ENCODE measurements at regions not wholly inside any gene's neighbourhood (a gene's known extent, or its start where the extent isn't known, plus 50 kb on each side); places are given as distances from the start of the nearest gene placed in this dataset.
"Not testable (repeated sequence)": the region's sequence is repeated elsewhere in the genome, so short reads cannot be mapped to it uniquely, and the experiment has no call there.

DNA sequence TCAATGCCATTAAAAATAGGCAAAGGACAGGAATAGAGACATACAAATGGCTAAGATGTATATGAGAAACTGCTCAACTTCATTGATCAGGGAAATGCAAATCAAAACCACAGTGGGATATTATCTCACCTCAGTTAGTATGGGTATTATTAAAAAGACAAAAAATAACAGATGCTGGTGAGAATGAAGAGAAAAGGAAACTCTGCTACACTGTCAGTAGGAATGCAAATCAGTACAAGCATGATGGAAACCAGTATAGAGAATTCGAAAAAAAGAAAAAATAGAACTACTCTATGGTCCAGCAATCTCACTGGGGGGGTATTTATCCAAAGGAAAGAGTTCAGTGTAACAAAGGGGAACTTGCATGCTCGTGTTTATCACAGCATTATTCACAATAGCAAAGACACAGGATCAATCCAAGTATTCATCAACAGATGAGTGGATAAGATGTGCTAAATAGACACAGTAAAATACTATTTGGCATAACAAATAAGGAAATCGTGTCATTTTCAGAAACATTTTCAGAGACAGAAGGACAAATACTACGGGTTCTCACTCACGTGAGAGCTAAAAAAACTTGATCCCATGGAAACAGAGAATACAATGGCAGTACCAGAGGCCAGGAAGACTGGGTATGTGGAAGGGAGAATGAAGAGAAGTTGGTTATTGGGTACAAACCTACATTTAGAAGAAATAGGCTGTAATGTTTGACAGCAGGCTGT, 60.6 kb downstream of the CCDC74A start:
- H3K4me2 ChIP-seq, result no peak overlapping the region
- no peak for ATAC-seq
- TF ChIP-seq, protein P1, sequence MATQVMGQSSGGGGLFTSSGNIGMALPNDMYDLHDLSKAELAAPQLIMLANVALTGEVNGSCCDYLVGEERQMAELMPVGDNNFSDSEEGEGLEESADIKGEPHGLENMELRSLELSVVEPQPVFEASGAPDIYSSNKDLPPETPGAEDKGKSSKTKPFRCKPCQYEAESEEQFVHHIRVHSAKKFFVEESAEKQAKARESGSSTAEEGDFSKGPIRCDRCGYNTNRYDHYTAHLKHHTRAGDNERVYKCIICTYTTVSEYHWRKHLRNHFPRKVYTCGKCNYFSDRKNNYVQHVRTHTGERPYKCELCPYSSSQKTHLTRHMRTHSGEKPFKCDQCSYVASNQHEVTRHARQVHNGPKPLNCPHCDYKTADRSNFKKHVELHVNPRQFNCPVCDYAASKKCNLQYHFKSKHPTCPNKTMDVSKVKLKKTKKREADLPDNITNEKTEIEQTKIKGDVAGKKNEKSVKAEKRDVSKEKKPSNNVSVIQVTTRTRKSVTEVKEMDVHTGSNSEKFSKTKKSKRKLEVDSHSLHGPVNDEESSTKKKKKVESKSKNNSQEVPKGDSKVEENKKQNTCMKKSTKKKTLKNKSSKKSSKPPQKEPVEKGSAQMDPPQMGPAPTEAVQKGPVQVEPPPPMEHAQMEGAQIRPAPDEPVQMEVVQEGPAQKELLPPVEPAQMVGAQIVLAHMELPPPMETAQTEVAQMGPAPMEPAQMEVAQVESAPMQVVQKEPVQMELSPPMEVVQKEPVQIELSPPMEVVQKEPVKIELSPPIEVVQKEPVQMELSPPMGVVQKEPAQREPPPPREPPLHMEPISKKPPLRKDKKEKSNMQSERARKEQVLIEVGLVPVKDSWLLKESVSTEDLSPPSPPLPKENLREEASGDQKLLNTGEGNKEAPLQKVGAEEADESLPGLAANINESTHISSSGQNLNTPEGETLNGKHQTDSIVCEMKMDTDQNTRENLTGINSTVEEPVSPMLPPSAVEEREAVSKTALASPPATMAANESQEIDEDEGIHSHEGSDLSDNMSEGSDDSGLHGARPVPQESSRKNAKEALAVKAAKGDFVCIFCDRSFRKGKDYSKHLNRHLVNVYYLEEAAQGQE (IDR thresholded peaks at IDR 0.05), result no peak
- TF ChIP-seq JUN (IDR thresholded peaks at IDR 0.05) (no peak), FOSL2 (IDR thresholded peaks at IDR 0.05) (no peak), FOSL2 (CRISPR knock-in tag; IDR thresholded peaks at IDR 0.05) (no peak), NPAS2 (CRISPR knock-in tag; IDR thresholded peaks at IDR 0.05; ENCODE audit: borderline replicate concordance) (no peak), POLR2AphosphoS2 (conservative IDR thresholded peaks at IDR 0.05; ENCODE audit: low read length) (no peak), RAD21 (conservative IDR thresholded peaks at IDR 0.05 in 1 of 2, IDR thresholded peaks at IDR 0.05 in 1 of 2) (no peak), ESRRA (IDR thresholded peaks at IDR 0.05; ENCODE audit: borderline replicate concordance, low read length) (no peak), KDM5A (IDR thresholded peaks at IDR 0.05) (no peak)
- TF ChIP-seq, protein P2, sequence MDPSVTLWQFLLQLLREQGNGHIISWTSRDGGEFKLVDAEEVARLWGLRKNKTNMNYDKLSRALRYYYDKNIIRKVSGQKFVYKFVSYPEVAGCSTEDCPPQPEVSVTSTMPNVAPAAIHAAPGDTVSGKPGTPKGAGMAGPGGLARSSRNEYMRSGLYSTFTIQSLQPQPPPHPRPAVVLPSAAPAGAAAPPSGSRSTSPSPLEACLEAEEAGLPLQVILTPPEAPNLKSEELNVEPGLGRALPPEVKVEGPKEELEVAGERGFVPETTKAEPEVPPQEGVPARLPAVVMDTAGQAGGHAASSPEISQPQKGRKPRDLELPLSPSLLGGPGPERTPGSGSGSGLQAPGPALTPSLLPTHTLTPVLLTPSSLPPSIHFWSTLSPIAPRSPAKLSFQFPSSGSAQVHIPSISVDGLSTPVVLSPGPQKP (IDR thresholded peaks at IDR 0.05; ENCODE audit: low read depth, low read length), result no peak
- TF ChIP-seq, protein P3, sequence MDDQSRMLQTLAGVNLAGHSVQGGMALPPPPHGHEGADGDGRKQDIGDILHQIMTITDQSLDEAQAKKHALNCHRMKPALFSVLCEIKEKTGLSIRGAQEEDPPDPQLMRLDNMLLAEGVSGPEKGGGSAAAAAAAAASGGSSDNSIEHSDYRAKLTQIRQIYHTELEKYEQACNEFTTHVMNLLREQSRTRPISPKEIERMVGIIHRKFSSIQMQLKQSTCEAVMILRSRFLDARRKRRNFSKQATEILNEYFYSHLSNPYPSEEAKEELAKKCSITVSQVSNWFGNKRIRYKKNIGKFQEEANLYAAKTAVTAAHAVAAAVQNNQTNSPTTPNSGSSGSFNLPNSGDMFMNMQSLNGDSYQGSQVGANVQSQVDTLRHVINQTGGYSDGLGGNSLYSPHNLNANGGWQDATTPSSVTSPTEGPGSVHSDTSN (IDR thresholded peaks at IDR 0.05), result no peak
- TF ChIP-seq, protein P4, sequence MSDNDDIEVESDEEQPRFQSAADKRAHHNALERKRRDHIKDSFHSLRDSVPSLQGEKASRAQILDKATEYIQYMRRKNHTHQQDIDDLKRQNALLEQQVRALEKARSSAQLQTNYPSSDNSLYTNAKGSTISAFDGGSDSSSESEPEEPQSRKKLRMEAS (IDR thresholded peaks at IDR 0.05), result no peak
- WGBS (ENCODE audit: missing lambda C conversion rate), result 4% methylated on average over 5 of the region's 5 CpGs
- ChIA-PET CTCF (no interaction called here), POLR2A (no interaction called here)
- H3K27ac ChIP-seq, result no peak overlapping the region
- no peak for DNase-seq (ENCODE audit: low read depth in 1 of 2, low spot score in 1 of 2)
- no peaks in the 10 kb centered on the region for H3K4me1 ChIP-seq
- FAIRE-seq, result no peak
- no peak overlapping the region for H3K4me3 ChIP-seq
- no peaks in the 10 kb centered on the region for H3K9me3 ChIP-seq

DNA sequence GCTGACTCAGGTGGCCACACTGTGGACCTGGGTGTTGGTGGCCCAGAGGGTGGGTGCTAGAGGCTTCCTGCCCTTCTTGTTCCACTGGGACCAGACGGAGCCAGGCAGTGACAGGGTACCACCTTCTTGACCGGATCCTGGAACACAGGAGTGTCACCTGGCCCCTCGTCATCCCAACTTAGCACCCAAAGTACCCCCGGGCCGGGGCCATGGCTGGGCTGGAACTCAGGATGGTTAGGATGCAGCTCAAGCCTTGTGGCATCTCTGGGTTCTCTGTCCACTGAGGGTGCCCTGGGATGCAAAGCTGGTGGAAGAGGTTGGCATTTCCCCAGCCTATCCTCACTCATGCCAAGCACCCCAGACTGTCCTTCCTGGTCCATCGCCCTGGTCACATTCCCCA, 61.4 kb downstream of the CCDC74A start:
- WGBS (ENCODE audit: missing lambda C conversion rate), result no CpG with 5 or more reads among the region's 6 CpGs
- H3K4me2 ChIP-seq; H3K9me3 ChIP-seq; ATAC-seq; H3K4me1 ChIP-seq; POLR2A ChIA-PET; H3K27ac ChIP-seq; H3K4me3 ChIP-seq; FAIRE-seq; DNase-seq (ENCODE audit: low read depth in 1 of 2, low spot score in 1 of 2): not testable (repeated sequence)
- CTCF ChIA-PET, result interaction anchor here (1.1 to 1.4 kb wide), 3 partner anchors 85 to 176 kb away, joined by 3 read pairs; no protein-coding TSS in a partner anchor

DNA sequence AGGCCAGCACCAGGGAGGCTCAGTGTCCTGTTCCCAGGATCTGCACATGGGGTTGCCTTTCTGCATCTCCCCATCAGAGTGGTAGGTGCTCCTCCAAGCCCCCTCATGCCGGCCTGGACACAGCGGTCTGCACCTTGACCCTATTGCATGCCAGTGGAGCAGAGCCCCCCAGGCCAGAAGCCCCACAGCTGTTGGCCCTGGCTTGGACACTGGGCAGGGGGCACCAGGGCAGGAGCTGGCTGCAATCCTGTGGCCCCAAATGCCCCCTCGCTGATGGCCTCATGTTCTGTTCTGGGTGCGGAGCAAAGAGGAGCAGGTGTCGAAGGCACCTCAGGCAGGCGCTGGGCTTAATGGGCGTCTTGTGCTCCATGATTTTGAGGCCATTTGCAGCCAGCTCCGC, 62.7 kb downstream of the CCDC74A start:
- Histone ChIP-seq H3K9me3 (no peaks in the 10 kb centered on the region), H3K27ac (no peak overlapping the region), H3K4me1 (no peaks in the 10 kb centered on the region), H3K4me2 (no peak overlapping the region), H3K4me3 (no peak overlapping the region)
- DNase-seq (ENCODE audit: low read depth in 1 of 2, low spot score in 1 of 2) (no peak), ATAC-seq (no peak), FAIRE-seq (no peak)
- WGBS (ENCODE audit: missing lambda C conversion rate), result no CpG with 5 or more reads among the region's 8 CpGs
- TF ChIP-seq MYC (IDR thresholded peaks at IDR 0.05; ENCODE audit: borderline replicate concordance, low read length) (no peak), EHF (CRISPR knock-in tag; IDR thresholded peaks at IDR 0.05) (no peak), JUN (IDR thresholded peaks at IDR 0.05) (no peak), JUNB (IDR thresholded peaks at IDR 0.05) (no peak)
- TF ChIP-seq, protein P5, sequence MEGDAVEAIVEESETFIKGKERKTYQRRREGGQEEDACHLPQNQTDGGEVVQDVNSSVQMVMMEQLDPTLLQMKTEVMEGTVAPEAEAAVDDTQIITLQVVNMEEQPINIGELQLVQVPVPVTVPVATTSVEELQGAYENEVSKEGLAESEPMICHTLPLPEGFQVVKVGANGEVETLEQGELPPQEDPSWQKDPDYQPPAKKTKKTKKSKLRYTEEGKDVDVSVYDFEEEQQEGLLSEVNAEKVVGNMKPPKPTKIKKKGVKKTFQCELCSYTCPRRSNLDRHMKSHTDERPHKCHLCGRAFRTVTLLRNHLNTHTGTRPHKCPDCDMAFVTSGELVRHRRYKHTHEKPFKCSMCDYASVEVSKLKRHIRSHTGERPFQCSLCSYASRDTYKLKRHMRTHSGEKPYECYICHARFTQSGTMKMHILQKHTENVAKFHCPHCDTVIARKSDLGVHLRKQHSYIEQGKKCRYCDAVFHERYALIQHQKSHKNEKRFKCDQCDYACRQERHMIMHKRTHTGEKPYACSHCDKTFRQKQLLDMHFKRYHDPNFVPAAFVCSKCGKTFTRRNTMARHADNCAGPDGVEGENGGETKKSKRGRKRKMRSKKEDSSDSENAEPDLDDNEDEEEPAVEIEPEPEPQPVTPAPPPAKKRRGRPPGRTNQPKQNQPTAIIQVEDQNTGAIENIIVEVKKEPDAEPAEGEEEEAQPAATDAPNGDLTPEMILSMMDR (IDR thresholded peaks at IDR 0.05), result no peak
- POLR2A ChIA-PET, result no interaction called here
- CTCF ChIA-PET, result interaction anchor here (1.1 to 1.4 kb wide), 3 partner anchors 83 to 177 kb away, joined by 3 read pairs; no protein-coding TSS in a partner anchor

Data from A549 (cell line).